A549 (cell line): ENCODE measurements at regions not wholly inside any gene's neighbourhood (a gene's known extent, or its start where the extent isn't known, plus 50 kb on each side); places are given as distances from the start of the nearest gene placed in this dataset.

Source experiments
- ATAC-seq, 2 experiments: fragments of 200-7000 bp in 1 of 2; fragments of >200 bp in 1 of 2; cut with Nextera tagmentation in 1 of 2; cut with Tn5 transposase in 1 of 2; 3 replicates each; pipeline versions ENCODE4 v1.8.0 to v1.9.1; 2018 to 2020; ENCODE audit warnings: mild to moderate bottlenecking in 1 of 2, moderate library complexity in 1 of 2
- CTCF ChIA-PET: fragments of 300-600 bp; sonication (Branson Sonifier 250); formaldehyde crosslinking; extraction: SDS; loops from one replicate; lab custom pipeline; 2021; ENCODE audit warnings: antibody characterized with exemption, inconsistent platforms; lab: Yijun Ruan, JAX
- POLR2A ChIA-PET: fragments of 350-600 bp; formaldehyde crosslinking; extraction: SDS; loops from one replicate; lab custom pipeline; 2021; ENCODE audit warnings: antibody characterized with exemption, inconsistent platforms; lab: Yijun Ruan, JAX
- DNase-seq, 2 experiments: peaks; one replicate each; pipeline versions ENCODE4 v3.0.0 to v3.0.0-alpha.2; 2011 to 2016; ENCODE audit warnings: low read depth in 1 of 2, low spot score in 1 of 2
- FAIRE-seq: peaks from 2 replicates; lab custom pipeline; 2011; peaks lifted over from hg19 to GRCh38; lab: Jason Lieb, UNC
- H3K27ac ChIP-seq, 2 experiments: fragments of >200 bp; sonication (Bioruptor Twin); formaldehyde crosslinking; 3 replicates each; pipeline ENCODE4 v1.5.1; 2016 to 2017
- H3K4me1 ChIP-seq: fragments of >200 bp; sonication (Bioruptor Twin); formaldehyde crosslinking; 3 replicates; pipeline ENCODE4 v1.6.1; 2016
- H3K4me2 ChIP-seq: fragments of >200 bp; sonication (Bioruptor Twin); formaldehyde crosslinking; 3 replicates; pipeline ENCODE4 v1.6.1; 2016
- H3K4me3 ChIP-seq: fragments of >200 bp; sonication (Bioruptor Twin); formaldehyde crosslinking; 3 replicates; pipeline ENCODE4 v1.5.1; 2016
- H3K9me3 ChIP-seq: fragments of >200 bp; sonication (Bioruptor Twin); formaldehyde crosslinking; 3 replicates; pipeline ENCODE4 v1.6.1; 2016
- CHD2 ChIP-seq: fragments of 150-350 bp; IDR thresholded peaks from 2 replicates; pipeline ENCODE4 v1.6.1; 2014; ENCODE audit warnings: low read length; ENCODE audit not compliant: partially characterized antibody
- CHD4 ChIP-seq: fragments of 200-600 bp; sonication (generic); IDR thresholded peaks from 2 replicates; pipeline ENCODE4 v1.6.1; 2016; ENCODE audit warnings: antibody characterized with exemption, mild to moderate bottlenecking, borderline replicate concordance
- EHMT2 ChIP-seq: fragments of 200-600 bp; sonication (generic); IDR thresholded peaks from 2 replicates; pipeline ENCODE4 v1.6.1; 2016; ENCODE audit warnings: antibody characterized with exemption, low read depth, mild to moderate bottlenecking, moderate library complexity
- ELK1 ChIP-seq: fragments of 150-350 bp; IDR thresholded peaks from 2 replicates; pipeline ENCODE4 v1.6.1; 2014; ENCODE audit warnings: low read depth, mild to moderate bottlenecking, low read length
- FOSB ChIP-seq: fragments of 250-450 bp; sonication (Bioruptor Pico); IDR thresholded peaks from 2 replicates; pipeline ENCODE4 v1.5.0; 2020; ENCODE audit warnings: mild to moderate bottlenecking, moderate library complexity
- FOXS1 ChIP-seq: fragments of 250-450 bp; sonication (Bioruptor Pico); IDR thresholded peaks from 2 replicates; pipeline ENCODE4 v1.5.0; 2020; ENCODE audit warnings: mild to moderate bottlenecking, moderate library complexity
- GATA3 ChIP-seq: IDR thresholded peaks from 2 replicates; pipeline ENCODE4 v1.6.1; 2012; ENCODE audit warnings: borderline replicate concordance
- HEYL ChIP-seq: fragments of 250-450 bp; sonication (Bioruptor Pico); IDR thresholded peaks from 2 replicates; pipeline ENCODE4 v1.8.0; 2021; ENCODE audit warnings: mild to moderate bottlenecking, moderate library complexity
- HOXA7 ChIP-seq: fragments of 250-450 bp; sonication (Bioruptor Pico); IDR thresholded peaks from 2 replicates; pipeline ENCODE4 v1.5.0; 2020; ENCODE audit warnings: mild to moderate bottlenecking, moderate library complexity
- HOXB13 ChIP-seq: fragments of 250-450 bp; sonication (Bioruptor Pico); IDR thresholded peaks from 2 replicates; pipeline ENCODE4 v1.5.0; 2020; ENCODE audit warnings: low read depth, mild to moderate bottlenecking, moderate library complexity
- HOXB5 ChIP-seq: fragments of 250-450 bp; sonication (Bioruptor Pico); IDR thresholded peaks from 2 replicates; pipeline ENCODE4 v1.5.0; 2020; ENCODE audit warnings: mild to moderate bottlenecking, moderate library complexity
- JUN ChIP-seq, 2 experiments: fragments of >200 bp; sonication (Bioruptor Twin); formaldehyde crosslinking; IDR thresholded peaks; 2 replicates in 1 of 2; 3 replicates in 1 of 2; pipeline ENCODE4 v1.6.1; 2016 to 2017
- JUNB ChIP-seq: fragments of >200 bp; sonication (Bioruptor Twin); formaldehyde crosslinking; IDR thresholded peaks from 2 replicates; pipeline ENCODE4 v1.6.1; 2016
- KDM1A ChIP-seq: fragments of 200-600 bp; sonication (generic); IDR thresholded peaks from 2 replicates; pipeline ENCODE4 v1.6.1; 2016; ENCODE audit warnings: low read depth, mild to moderate bottlenecking
- KDM5A ChIP-seq: fragments of 200-600 bp; sonication (generic); IDR thresholded peaks from 2 replicates; pipeline ENCODE4 v1.6.1; 2016; ENCODE audit warnings: antibody characterized with exemption, mild to moderate bottlenecking
- MAFK ChIP-seq: fragments of 450-650 bp; IDR thresholded peaks from 2 replicates; pipeline ENCODE4 v1.6.1; 2014; ENCODE audit not compliant: partially characterized antibody
- NFE2L2 ChIP-seq: fragments of 150-350 bp; conservative IDR thresholded peaks from 2 replicates; pipeline ENCODE4 v1.6.1; 2014; ENCODE audit warnings: low read length
- POLR2A ChIP-seq: IDR thresholded peaks from 2 replicates; pipeline ENCODE4 v1.6.1; 2012; ENCODE audit warnings: mild to moderate bottlenecking, low read length
- POLR2AphosphoS2 ChIP-seq: conservative IDR thresholded peaks from 2 replicates; pipeline ENCODE4 v1.6.1; 2012; ENCODE audit warnings: low read length, improper control_type of control experiment, inconsistent platforms
- RAD21 ChIP-seq, 2 experiments: fragments of >200 bp in 1 of 2; sonication (Bioruptor Twin) in 1 of 2; formaldehyde crosslinking in 1 of 2; IDR thresholded peaks in 1 of 2; conservative IDR thresholded peaks in 1 of 2; 2 replicates in 1 of 2; 3 replicates in 1 of 2; pipeline ENCODE4 v1.6.1; 2012 to 2018; ENCODE audit warnings: inconsistent platforms in 1 of 2
- RARB ChIP-seq: fragments of 250-450 bp; sonication (Bioruptor Pico); IDR thresholded peaks from 2 replicates; pipeline ENCODE4 v1.8.0; 2021; ENCODE audit warnings: mild to moderate bottlenecking, moderate library complexity
- RCOR1 ChIP-seq: fragments of 150-350 bp; IDR thresholded peaks from 2 replicates; pipeline ENCODE4 v1.6.1; 2014; ENCODE audit warnings: antibody characterized with exemption, low read length, low read depth
- SMC3 ChIP-seq: fragments of >200 bp; sonication (Bioruptor Twin); formaldehyde crosslinking; IDR thresholded peaks from 3 replicates; pipeline ENCODE4 v1.6.1; 2018; ENCODE audit warnings: inconsistent platforms
- SREBF2 ChIP-seq: fragments of 450-650 bp; IDR thresholded peaks from 2 replicates; pipeline ENCODE4 v1.6.1; 2014; ENCODE audit warnings: mild to moderate bottlenecking, moderate library complexity
- TFCP2L1 ChIP-seq: fragments of 250-450 bp; sonication (Bioruptor Pico); IDR thresholded peaks from 2 replicates; pipeline ENCODE4 v1.5.0; 2021; ENCODE audit warnings: mild to moderate bottlenecking
- USF2 ChIP-seq: fragments of 450-650 bp; IDR thresholded peaks from 2 replicates; pipeline ENCODE4 v1.6.1; 2014; ENCODE audit warnings: antibody characterized with exemption
- ZNF302 ChIP-seq: fragments of 250-450 bp; sonication (Bioruptor Pico); IDR thresholded peaks from 2 replicates; pipeline ENCODE4 v1.9.0; 2021; ENCODE audit warnings: inconsistent platforms, mild to moderate bottlenecking, moderate library complexity
- ZSCAN20 ChIP-seq: fragments of 250-450 bp; sonication (Bioruptor Pico); IDR thresholded peaks from 2 replicates; pipeline ENCODE4 v1.8.0; 2022; ENCODE audit warnings: mild to moderate bottlenecking, moderate library complexity
- WGBS: methylation state at CpG from one replicate; pipeline ENCODE4 v1.1.6; 2017; ENCODE audit errors: missing lambda C conversion rate; 5-methylcytosine and 5-hydroxymethylcytosine counted together
- TF ChIP-seq, protein P1 (sequence below): fragments of 250-450 bp; sonication (Bioruptor Pico); IDR thresholded peaks from 2 replicates; pipeline ENCODE4 v1.5.0; 2021; ENCODE audit warnings: mild to moderate bottlenecking, moderate library complexity, borderline replicate concordance
- TF ChIP-seq, protein P2 (sequence below): IDR thresholded peaks from 2 replicates; pipeline ENCODE4 v1.6.1; 2012

DNA sequence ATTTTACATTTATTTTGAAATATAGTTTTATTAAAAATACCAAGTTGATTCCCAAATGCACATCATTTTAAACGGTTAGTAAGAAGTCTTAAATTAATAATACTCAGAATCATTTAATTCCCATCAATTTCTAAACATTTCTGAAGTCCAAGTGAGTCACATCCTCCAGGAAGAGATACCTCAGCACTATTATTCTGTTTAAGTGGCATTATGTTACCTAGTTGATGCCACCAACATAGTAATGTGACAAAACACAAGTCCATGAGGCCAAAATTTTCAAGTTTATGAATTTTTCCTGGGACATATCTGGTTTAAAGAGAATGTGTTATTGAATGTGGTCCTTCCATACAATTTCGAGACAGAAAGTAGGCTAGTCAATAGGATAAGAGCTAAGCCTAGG is 1348.3 kb upstream of the CDH9 start (continued):
- TF ChIP-seq, protein P1, sequence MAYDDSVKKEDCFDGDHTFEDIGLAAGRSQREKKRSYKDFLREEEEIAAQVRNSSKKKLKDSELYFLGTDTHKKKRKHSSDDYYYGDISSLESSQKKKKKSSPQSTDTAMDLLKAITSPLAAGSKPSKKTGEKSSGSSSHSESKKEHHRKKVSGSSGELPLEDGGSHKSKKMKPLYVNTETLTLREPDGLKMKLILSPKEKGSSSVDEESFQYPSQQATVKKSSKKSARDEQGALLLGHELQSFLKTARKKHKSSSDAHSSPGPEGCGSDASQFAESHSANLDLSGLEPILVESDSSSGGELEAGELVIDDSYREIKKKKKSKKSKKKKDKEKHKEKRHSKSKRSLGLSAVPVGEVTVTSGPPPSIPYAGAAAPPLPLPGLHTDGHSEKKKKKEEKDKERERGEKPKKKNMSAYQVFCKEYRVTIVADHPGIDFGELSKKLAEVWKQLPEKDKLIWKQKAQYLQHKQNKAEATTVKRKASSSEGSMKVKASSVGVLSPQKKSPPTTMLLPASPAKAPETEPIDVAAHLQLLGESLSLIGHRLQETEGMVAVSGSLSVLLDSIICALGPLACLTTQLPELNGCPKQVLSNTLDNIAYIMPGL (CRISPR knock-in tag), result no peak
- TF ChIP-seq ZSCAN20 (CRISPR knock-in tag) (no peak), ZNF302 (CRISPR knock-in tag) (no peak), RARB (CRISPR knock-in tag) (no peak), JUNB (no peak)
- TF ChIP-seq, all 56 proteins: peak for 0

- FAIRE-seq (no peak), ATAC-seq (no peak), DNase-seq (no peak)
- H3K27ac ChIP-seq, result no peak overlapping the region
- H3K4me1 ChIP-seq, result peaks cover 5% of the 10 kb centered on the region; the same call in 2 of the 3 replicates
- TF ChIP-seq HOXA7, result no peak
- TF ChIP-seq KDM5A, result no peak
- TF ChIP-seq SREBF2, result no peak
- no peak for TF ChIP-seq FOXS1 (CRISPR knock-in tag)
- TF ChIP-seq NFE2L2, result no peak
- TF ChIP-seq KDM1A, result no peak
- TF ChIP-seq FOSB (CRISPR knock-in tag), result no peak
- TF ChIP-seq HEYL, result no peak
- no peak for TF ChIP-seq RARB (CRISPR knock-in tag)
- no peak for TF ChIP-seq POLR2AphosphoS2
- TF ChIP-seq RCOR1, result no peak
- TF ChIP-seq SMC3, result no peak
- no peak for TF ChIP-seq EHMT2
- no peak for TF ChIP-seq ELK1
- no peak for TF ChIP-seq POLR2A
- no peak for TF ChIP-seq CHD2
- no peak overlapping the region for H3K4me3 ChIP-seq
- H3K4me2 ChIP-seq, result no peak overlapping the region
- H3K9me3 ChIP-seq, result peaks cover 4% of the 10 kb centered on the region; the same call in 1 of the 3 replicates
- 26% methylated on average over 2 of the region's 2 CpGs for WGBS
- ChIA-PET CTCF (no interaction called here), POLR2A (no interaction called here)
Observed at GRCh38 chr5:28380167-28380566, 1341.8 kb upstream of the CDH9 start.

DNA sequence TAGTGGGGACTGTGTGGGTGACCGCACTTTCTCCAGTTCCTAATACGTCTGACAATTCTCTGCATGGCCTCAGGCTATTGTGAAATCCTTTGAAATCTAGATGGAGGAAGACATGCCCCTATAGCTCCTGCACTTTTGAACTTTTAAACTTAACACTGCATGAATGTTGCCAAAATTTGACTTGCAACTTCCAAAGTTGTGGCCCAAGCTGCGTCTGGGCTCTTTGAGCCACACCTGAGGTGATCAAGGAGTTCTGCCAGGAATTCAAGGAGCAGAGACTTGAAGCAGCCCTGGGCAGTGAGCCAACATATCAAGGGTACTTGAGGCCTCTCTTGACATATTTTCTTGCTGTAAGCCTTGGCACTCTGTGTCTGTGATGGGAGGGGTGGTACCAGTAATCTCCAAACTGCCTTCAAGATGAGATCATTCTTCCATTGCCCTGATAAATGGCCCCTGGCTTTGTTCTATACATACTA is 1336.1 kb upstream of the CDH9 start:
- CTCF ChIA-PET, result no interaction called here
- H3K27ac ChIP-seq, result peak overlapping the region; percentile 42 to 77; a peak in 5 of 6 replicates
- peak overlapping the region; percentile 22 for H3K4me2 ChIP-seq
- peaks cover 6% of the 10 kb centered on the region; the same call in 1 of the 3 replicates for H3K9me3 ChIP-seq
- WGBS, result 28% methylated on average over 3 of the region's 3 CpGs
- H3K4me3 ChIP-seq, result no peak overlapping the region
- H3K4me1 ChIP-seq, result peaks cover 9% of the 10 kb centered on the region; the same call in 2 of the 3 replicates
- POLR2A ChIA-PET, result no interaction called here
- FAIRE-seq (peak; percentile 86), DNase-seq (peak; percentile 6 to 89), ATAC-seq (peak; percentile 71 to 80)
- TF ChIP-seq, protein P1 (CRISPR knock-in tag), result no peak
- peak; percentile 55; the same call in 1 of the 2 replicates for TF ChIP-seq GATA3
- TF ChIP-seq USF2, result no peak
- TF ChIP-seq ZNF302 (CRISPR knock-in tag), result no peak
- TF ChIP-seq MAFK, result no peak
- no peak for TF ChIP-seq CHD2
- peak in 1 of 2 experiments; percentile 58; a peak in 3 of 5 replicates for TF ChIP-seq JUN (IDR thresholded peaks at IDR 0.05)
- TF ChIP-seq SREBF2, result no peak
- peak in 1 of 2 experiments; percentile 37; a peak in 2 of 5 replicates for TF ChIP-seq RAD21 (conservative IDR thresholded peaks at IDR 0.05 in 1 of 2, IDR thresholded peaks at IDR 0.05 in 1 of 2)
- TF ChIP-seq, protein P2, sequence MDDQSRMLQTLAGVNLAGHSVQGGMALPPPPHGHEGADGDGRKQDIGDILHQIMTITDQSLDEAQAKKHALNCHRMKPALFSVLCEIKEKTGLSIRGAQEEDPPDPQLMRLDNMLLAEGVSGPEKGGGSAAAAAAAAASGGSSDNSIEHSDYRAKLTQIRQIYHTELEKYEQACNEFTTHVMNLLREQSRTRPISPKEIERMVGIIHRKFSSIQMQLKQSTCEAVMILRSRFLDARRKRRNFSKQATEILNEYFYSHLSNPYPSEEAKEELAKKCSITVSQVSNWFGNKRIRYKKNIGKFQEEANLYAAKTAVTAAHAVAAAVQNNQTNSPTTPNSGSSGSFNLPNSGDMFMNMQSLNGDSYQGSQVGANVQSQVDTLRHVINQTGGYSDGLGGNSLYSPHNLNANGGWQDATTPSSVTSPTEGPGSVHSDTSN, result no peak
- no peak for TF ChIP-seq CHD4
- TF ChIP-seq FOXS1 (CRISPR knock-in tag), result no peak
- TF ChIP-seq HOXB5, result no peak
- TF ChIP-seq RCOR1, result no peak
- no peak for TF ChIP-seq TFCP2L1 (CRISPR knock-in tag)
- no peak for TF ChIP-seq HOXB13 (CRISPR knock-in tag)
- no peak for TF ChIP-seq RARB (CRISPR knock-in tag)
